GM23338 (cell line): ENCODE measurements at regions not wholly inside any gene's neighbourhood (a gene's known extent, or its start where the extent isn't known, plus 50 kb on each side); places are given as distances from the start of the nearest gene placed in this dataset.

Experiments
- ATAC-seq: fragments of 200-7000 bp; cut with Tn5 transposase; 3 replicates; pipeline ENCODE4 v1.9.1; 2020
- DNase-seq: peaks from one replicate; pipeline ENCODE4 v3.0.0-alpha.2; 2015; ENCODE audit warnings: low spot score
- H2AFZ ChIP-seq: fragments of 200-600 bp; sonication (generic); 2 replicates; pipeline ENCODE4 v1.8.0; 2016; ENCODE audit warnings: antibody characterized with exemption, mild to moderate bottlenecking, moderate library complexity
- H3F3A ChIP-seq: fragments of 200-600 bp; sonication (generic); replicated peaks from 2 replicates; pipeline ENCODE4 v1.8.0; 2017; ENCODE audit warnings: antibody characterized with exemption, mixed run types, low read depth
- H3K27ac ChIP-seq: fragments of 200-600 bp; sonication (generic); 2 replicates; pipeline ENCODE4 v1.6.1; 2016; ENCODE audit warnings: low read depth
- H3K27me3 ChIP-seq: fragments of 200-600 bp; sonication (generic); 2 replicates; pipeline ENCODE4 v1.8.0; 2016; ENCODE audit warnings: mild to moderate bottlenecking, mixed run types, moderate library complexity; ENCODE audit not compliant: insufficient read depth
- H3K36me3 ChIP-seq: fragments of 200-600 bp; sonication (generic); 2 replicates; pipeline ENCODE4 v1.8.0; 2016; ENCODE audit warnings: mild to moderate bottlenecking; ENCODE audit not compliant: insufficient read depth
- H3K4me1 ChIP-seq: fragments of 200-600 bp; sonication (generic); 2 replicates; pipeline ENCODE4 v1.8.0; 2016; ENCODE audit warnings: mild to moderate bottlenecking, moderate library complexity; ENCODE audit not compliant: insufficient read depth
- H3K4me2 ChIP-seq: fragments of 200-600 bp; sonication (generic); 2 replicates; pipeline ENCODE4 v1.7.1; 2017; ENCODE audit warnings: mixed run types
- H3K4me3 ChIP-seq: fragments of 200-600 bp; sonication (generic); 2 replicates; pipeline ENCODE4 v1.6.1; 2016; ENCODE audit warnings: mixed run types
- H3K79me2 ChIP-seq: fragments of 200-600 bp; sonication (generic); replicated peaks from 2 replicates; pipeline ENCODE4 v1.8.0; 2017; ENCODE audit warnings: mild to moderate bottlenecking; ENCODE audit not compliant: insufficient read depth
- H3K9me2 ChIP-seq: fragments of 200-600 bp; sonication (generic); 2 replicates; pipeline ENCODE4 v1.8.0; 2017; ENCODE audit not compliant: insufficient read depth
- H4K20me1 ChIP-seq: fragments of 200-600 bp; sonication (generic); replicated peaks from 2 replicates; pipeline ENCODE4 v1.8.0; 2017; ENCODE audit warnings: mild to moderate bottlenecking; ENCODE audit not compliant: insufficient read depth
- H3K27ac Mint-ChIP-seq: 2 replicates; pipeline ENCODE4 v1.8.0; 2020; ENCODE audit warnings: inconsistent platforms, mild to moderate bottlenecking, moderate library complexity, mixed read lengths
- H3K27me3 Mint-ChIP-seq: 3 replicates; pipeline ENCODE4 v1.8.0; 2022; ENCODE audit warnings: low read depth, mild to moderate bottlenecking, moderate library complexity, mixed read lengths, inconsistent platforms; ENCODE audit not compliant: insufficient read depth, poor library complexity
- H3K36me3 Mint-ChIP-seq: 3 replicates; pipeline ENCODE4 v1.8.0; 2021; ENCODE audit warnings: low read depth, mild to moderate bottlenecking, inconsistent platforms, moderate library complexity, mixed read lengths
- H3K4me1 Mint-ChIP-seq: 3 replicates; pipeline ENCODE4 v1.8.0; 2020; ENCODE audit warnings: mild to moderate bottlenecking, inconsistent platforms, mixed read lengths
- H3K4me3 Mint-ChIP-seq: 3 replicates; pipeline ENCODE4 v1.8.0; 2021; ENCODE audit warnings: moderate library complexity, mild to moderate bottlenecking, inconsistent platforms, mixed read lengths
- H3K9me3 Mint-ChIP-seq: 3 replicates; pipeline ENCODE4 v1.8.0; 2020; ENCODE audit warnings: moderate library complexity, mild to moderate bottlenecking, inconsistent platforms, mixed read lengths
- CREB1 ChIP-seq: fragments of 250-450 bp; sonication (Bioruptor Pico); IDR thresholded peaks from 2 replicates; pipeline ENCODE4 v1.5.0; 2020; ENCODE audit warnings: low read depth, mild to moderate bottlenecking, moderate library complexity
- EZH2 ChIP-seq: fragments of 200-600 bp; sonication (generic); IDR thresholded peaks from one replicate; pipeline ENCODE4 v1.8.0; 2017; ENCODE audit warnings: antibody characterized with exemption, mild to moderate bottlenecking, low read depth; ENCODE audit not compliant: unreplicated experiment
- EZH2phosphoT487 ChIP-seq: fragments of 200-600 bp; sonication (generic); IDR thresholded peaks from one replicate; pipeline ENCODE4 v1.8.1; 2018; ENCODE audit warnings: antibody characterized with exemption; ENCODE audit not compliant: unreplicated experiment
- JUNB ChIP-seq: IDR thresholded peaks from one replicate; pipeline ENCODE4 v1.6.1; 2016; ENCODE audit warnings: antibody characterized with exemption; ENCODE audit not compliant: unreplicated experiment
- NANOG ChIP-seq: IDR thresholded peaks from 2 replicates; pipeline ENCODE4 v1.6.1; 2016; ENCODE audit warnings: antibody characterized with exemption, borderline replicate concordance
- POLR2AphosphoS5 ChIP-seq: IDR thresholded peaks from 2 replicates; pipeline ENCODE4 v1.6.1; 2016; ENCODE audit warnings: antibody characterized with exemption, low read depth
- STAT1 ChIP-seq: IDR thresholded peaks from one replicate; pipeline ENCODE4 v1.6.1; 2016; ENCODE audit warnings: antibody characterized with exemption; ENCODE audit not compliant: unreplicated experiment
- ZNF114 ChIP-seq: fragments of 250-450 bp; sonication (Bioruptor Pico); IDR thresholded peaks from 2 replicates; pipeline ENCODE4 v1.5.0; 2020; ENCODE audit warnings: mild to moderate bottlenecking, moderate library complexity
- ZNF331 ChIP-seq: fragments of 250-450 bp; sonication (Bioruptor Pico); IDR thresholded peaks from 2 replicates; pipeline ENCODE4 v1.5.0; 2020; ENCODE audit warnings: low read depth, mild to moderate bottlenecking, moderate library complexity
- TF ChIP-seq, protein P1 (sequence below): IDR thresholded peaks from 2 replicates; pipeline ENCODE4 v1.6.1; 2016; ENCODE audit warnings: antibody characterized with exemption
- TF ChIP-seq, protein P2 (sequence below): IDR thresholded peaks from one replicate; pipeline ENCODE4 v1.6.1; 2018; ENCODE audit warnings: antibody characterized with exemption; ENCODE audit not compliant: unreplicated experiment
- TF ChIP-seq, protein P3 (sequence below), 2 experiments: fragments of 200-600 bp in 1 of 2; sonication (generic) in 1 of 2; conservative IDR thresholded peaks; 2 replicates each; pipeline versions ENCODE4 v1.5.1 to v1.6.1; 2016 to 2017; ENCODE audit warnings: antibody characterized with exemption in 2 of 2, low read depth in 2 of 2, mild to moderate bottlenecking in 2 of 2, moderate library complexity in 1 of 2
- TF ChIP-seq, protein P4 (sequence below): fragments of 250-450 bp; sonication (Bioruptor Pico); IDR thresholded peaks from 2 replicates; pipeline ENCODE4 v1.5.0; 2020; ENCODE audit warnings: mild to moderate bottlenecking, moderate library complexity

DNA sequence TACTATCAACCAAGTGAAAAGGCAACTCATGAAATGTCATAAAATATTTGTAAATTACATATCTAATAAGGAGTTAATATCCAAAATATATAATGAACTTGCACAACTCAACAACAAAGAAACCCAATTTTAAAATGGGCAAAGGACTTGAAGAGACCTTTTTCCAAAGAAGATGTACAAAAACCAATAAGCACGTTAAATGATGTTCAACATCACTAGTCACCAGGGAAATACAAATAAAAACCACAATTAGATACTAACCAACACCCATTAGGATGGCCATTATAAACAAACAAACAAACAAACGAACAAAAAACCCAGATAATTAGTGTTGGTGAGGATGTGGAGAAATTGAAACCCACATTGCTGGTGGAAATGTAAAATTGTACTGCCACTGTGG lies 92.3 kb upstream of the ARID2 start:
- H2AFZ ChIP-seq, result no peak overlapping the region
- H3K4me1 ChIP-seq, result no peaks in the 10 kb centered on the region
- no peaks in the 10 kb centered on the region for H3F3A ChIP-seq
- no peaks in the 10 kb centered on the region for H4K20me1 ChIP-seq
- TF ChIP-seq, protein P1, sequence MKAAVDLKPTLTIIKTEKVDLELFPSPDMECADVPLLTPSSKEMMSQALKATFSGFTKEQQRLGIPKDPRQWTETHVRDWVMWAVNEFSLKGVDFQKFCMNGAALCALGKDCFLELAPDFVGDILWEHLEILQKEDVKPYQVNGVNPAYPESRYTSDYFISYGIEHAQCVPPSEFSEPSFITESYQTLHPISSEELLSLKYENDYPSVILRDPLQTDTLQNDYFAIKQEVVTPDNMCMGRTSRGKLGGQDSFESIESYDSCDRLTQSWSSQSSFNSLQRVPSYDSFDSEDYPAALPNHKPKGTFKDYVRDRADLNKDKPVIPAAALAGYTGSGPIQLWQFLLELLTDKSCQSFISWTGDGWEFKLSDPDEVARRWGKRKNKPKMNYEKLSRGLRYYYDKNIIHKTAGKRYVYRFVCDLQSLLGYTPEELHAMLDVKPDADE, result no peak
- TF ChIP-seq ZNF114 (CRISPR knock-in tag) (no peak), POLR2AphosphoS5 (no peak), EZH2phosphoT487 (no peak), ZNF331 (CRISPR knock-in tag) (no peak), STAT1 (no peak), EZH2 (no peak), CREB1 (CRISPR knock-in tag) (no peak), NANOG (no peak), JUNB (no peak)
- TF ChIP-seq, protein P2, sequence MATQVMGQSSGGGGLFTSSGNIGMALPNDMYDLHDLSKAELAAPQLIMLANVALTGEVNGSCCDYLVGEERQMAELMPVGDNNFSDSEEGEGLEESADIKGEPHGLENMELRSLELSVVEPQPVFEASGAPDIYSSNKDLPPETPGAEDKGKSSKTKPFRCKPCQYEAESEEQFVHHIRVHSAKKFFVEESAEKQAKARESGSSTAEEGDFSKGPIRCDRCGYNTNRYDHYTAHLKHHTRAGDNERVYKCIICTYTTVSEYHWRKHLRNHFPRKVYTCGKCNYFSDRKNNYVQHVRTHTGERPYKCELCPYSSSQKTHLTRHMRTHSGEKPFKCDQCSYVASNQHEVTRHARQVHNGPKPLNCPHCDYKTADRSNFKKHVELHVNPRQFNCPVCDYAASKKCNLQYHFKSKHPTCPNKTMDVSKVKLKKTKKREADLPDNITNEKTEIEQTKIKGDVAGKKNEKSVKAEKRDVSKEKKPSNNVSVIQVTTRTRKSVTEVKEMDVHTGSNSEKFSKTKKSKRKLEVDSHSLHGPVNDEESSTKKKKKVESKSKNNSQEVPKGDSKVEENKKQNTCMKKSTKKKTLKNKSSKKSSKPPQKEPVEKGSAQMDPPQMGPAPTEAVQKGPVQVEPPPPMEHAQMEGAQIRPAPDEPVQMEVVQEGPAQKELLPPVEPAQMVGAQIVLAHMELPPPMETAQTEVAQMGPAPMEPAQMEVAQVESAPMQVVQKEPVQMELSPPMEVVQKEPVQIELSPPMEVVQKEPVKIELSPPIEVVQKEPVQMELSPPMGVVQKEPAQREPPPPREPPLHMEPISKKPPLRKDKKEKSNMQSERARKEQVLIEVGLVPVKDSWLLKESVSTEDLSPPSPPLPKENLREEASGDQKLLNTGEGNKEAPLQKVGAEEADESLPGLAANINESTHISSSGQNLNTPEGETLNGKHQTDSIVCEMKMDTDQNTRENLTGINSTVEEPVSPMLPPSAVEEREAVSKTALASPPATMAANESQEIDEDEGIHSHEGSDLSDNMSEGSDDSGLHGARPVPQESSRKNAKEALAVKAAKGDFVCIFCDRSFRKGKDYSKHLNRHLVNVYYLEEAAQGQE, result no peak
- TF ChIP-seq, protein P3, sequence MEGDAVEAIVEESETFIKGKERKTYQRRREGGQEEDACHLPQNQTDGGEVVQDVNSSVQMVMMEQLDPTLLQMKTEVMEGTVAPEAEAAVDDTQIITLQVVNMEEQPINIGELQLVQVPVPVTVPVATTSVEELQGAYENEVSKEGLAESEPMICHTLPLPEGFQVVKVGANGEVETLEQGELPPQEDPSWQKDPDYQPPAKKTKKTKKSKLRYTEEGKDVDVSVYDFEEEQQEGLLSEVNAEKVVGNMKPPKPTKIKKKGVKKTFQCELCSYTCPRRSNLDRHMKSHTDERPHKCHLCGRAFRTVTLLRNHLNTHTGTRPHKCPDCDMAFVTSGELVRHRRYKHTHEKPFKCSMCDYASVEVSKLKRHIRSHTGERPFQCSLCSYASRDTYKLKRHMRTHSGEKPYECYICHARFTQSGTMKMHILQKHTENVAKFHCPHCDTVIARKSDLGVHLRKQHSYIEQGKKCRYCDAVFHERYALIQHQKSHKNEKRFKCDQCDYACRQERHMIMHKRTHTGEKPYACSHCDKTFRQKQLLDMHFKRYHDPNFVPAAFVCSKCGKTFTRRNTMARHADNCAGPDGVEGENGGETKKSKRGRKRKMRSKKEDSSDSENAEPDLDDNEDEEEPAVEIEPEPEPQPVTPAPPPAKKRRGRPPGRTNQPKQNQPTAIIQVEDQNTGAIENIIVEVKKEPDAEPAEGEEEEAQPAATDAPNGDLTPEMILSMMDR (conservative IDR thresholded peaks at IDR 0.05; ENCODE audit: low read depth in 2 of 2), result no peak
- TF ChIP-seq, protein P4, sequence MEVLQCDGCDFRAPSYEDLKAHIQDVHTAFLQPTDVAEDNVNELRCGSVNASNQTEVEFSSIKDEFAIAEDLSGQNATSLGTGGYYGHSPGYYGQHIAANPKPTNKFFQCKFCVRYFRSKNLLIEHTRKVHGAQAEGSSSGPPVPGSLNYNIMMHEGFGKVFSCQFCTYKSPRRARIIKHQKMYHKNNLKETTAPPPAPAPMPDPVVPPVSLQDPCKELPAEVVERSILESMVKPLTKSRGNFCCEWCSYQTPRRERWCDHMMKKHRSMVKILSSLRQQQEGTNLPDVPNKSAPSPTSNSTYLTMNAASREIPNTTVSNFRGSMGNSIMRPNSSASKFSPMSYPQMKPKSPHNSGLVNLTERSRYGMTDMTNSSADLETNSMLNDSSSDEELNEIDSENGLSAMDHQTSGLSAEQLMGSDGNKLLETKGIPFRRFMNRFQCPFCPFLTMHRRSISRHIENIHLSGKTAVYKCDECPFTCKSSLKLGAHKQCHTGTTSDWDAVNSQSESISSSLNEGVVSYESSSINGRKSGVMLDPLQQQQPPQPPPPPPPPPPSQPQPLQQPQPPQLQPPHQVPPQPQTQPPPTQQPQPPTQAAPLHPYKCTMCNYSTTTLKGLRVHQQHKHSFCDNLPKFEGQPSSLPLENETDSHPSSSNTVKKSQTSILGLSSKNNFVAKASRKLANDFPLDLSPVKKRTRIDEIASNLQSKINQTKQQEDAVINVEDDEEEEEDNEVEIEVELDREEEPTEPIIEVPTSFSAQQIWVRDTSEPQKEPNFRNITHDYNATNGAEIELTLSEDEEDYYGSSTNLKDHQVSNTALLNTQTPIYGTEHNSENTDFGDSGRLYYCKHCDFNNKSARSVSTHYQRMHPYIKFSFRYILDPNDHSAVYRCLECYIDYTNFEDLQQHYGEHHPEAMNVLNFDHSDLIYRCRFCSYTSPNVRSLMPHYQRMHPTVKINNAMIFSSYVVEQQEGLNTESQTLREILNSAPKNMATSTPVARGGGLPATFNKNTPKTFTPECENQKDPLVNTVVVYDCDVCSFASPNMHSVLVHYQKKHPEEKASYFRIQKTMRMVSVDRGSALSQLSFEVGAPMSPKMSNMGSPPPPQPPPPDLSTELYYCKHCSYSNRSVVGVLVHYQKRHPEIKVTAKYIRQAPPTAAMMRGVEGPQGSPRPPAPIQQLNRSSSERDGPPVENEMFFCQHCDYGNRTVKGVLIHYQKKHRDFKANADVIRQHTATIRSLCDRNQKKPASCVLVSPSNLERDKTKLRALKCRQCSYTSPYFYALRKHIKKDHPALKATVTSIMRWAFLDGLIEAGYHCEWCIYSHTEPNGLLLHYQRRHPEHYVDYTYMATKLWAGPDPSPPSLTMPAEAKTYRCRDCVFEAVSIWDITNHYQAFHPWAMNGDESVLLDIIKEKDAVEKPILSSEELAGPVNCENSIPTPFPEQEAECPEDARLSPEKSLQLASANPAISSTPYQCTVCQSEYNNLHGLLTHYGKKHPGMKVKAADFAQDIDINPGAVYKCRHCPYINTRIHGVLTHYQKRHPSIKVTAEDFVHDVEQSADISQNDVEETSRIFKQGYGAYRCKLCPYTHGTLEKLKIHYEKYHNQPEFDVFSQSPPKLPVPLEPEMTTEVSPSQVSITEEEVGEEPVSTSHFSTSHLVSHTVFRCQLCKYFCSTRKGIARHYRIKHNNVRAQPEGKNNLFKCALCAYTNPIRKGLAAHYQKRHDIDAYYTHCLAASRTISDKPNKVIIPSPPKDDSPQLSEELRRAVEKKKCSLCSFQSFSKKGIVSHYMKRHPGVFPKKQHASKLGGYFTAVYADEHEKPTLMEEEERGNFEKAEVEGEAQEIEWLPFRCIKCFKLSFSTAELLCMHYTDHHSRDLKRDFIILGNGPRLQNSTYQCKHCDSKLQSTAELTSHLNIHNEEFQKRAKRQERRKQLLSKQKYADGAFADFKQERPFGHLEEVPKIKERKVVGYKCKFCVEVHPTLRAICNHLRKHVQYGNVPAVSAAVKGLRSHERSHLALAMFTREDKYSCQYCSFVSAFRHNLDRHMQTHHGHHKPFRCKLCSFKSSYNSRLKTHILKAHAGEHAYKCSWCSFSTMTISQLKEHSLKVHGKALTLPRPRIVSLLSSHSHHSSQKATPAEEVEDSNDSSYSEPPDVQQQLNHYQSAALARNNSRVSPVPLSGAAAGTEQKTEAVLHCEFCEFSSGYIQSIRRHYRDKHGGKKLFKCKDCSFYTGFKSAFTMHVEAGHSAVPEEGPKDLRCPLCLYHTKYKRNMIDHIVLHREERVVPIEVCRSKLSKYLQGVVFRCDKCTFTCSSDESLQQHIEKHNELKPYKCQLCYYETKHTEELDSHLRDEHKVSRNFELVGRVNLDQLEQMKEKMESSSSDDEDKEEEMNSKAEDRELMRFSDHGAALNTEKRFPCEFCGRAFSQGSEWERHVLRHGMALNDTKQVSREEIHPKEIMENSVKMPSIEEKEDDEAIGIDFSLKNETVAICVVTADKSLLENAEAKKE (CRISPR knock-in tag), result no peak
- no peaks in the 10 kb centered on the region for H3K79me2 ChIP-seq
- Mint-ChIP-seq H3K27me3 (peaks cover 5% of the 10 kb centered on the region), H3K4me1 (peaks cover 22% of the 10 kb centered on the region), H3K4me3 (no peak overlapping the region), H3K36me3 (no peaks in the 10 kb centered on the region), H3K9me3 (no peaks in the 10 kb centered on the region), H3K27ac (no peak overlapping the region)
- no peak overlapping the region for H3K27ac ChIP-seq
- H3K4me3 ChIP-seq, result no peak overlapping the region
- H3K9me2 ChIP-seq, result no peaks in the 10 kb centered on the region
- H3K36me3 ChIP-seq, result no peaks in the 10 kb centered on the region
- H3K4me2 ChIP-seq, result no peak overlapping the region
- H3K27me3 ChIP-seq, result no peaks in the 10 kb centered on the region
- no peak for DNase-seq
- no peak for ATAC-seq
